Pancreas (tissue), 10 donors: ENCODE measurements at regions not wholly inside any gene's neighbourhood (a gene's known extent, or its start where the extent isn't known, plus 50 kb on each side); places are given as distances from the start of the nearest gene placed in this dataset.

ENCODE experiments used
- ATAC-seq, 4 donors: fragments of 200-7000 bp; cut with Tn5 transposase; one replicate each; pipeline versions ENCODE4 v1.8.0 to v1.9.1; 2020; ENCODE audit warnings: mild to moderate bottlenecking in 4 of 4, moderate library complexity in 4 of 4
- DNase-seq, 6 donors: peaks; one replicate each; pipeline ENCODE4 v3.0.0-alpha.2; 2020
- FAIRE-seq: peaks from 2 replicates; lab custom pipeline; 2012; peaks lifted over from hg19 to GRCh38; lab: Jason Lieb, UNC
- H3K27ac ChIP-seq, 4 donors: fragments of 200-600 bp; sonication (generic); 1 replicate in 3 of 4; 2 replicates in 1 of 4; pipeline versions ENCODE4 v1.5.0 to v1.8.0; 2020
- H3K27me3 ChIP-seq, 4 donors: fragments of 200-600 bp; one replicate each; pipeline ENCODE4 v1.8.0; 2021
- H3K36me3 ChIP-seq, 3 donors: fragments of 200-600 bp; sonication (generic) in 1 of 3; one replicate each; pipeline versions ENCODE4 v1.5.0 to v1.8.0; 2020 to 2021
- H3K4me1 ChIP-seq, 3 donors: fragments of 200-600 bp; one replicate each; pipeline ENCODE4 v1.8.0; 2021
- H3K4me3 ChIP-seq, 4 donors: fragments of 200-600 bp; sonication (generic) in 2 of 4; one replicate each; pipeline versions ENCODE4 v1.5.0 to v1.8.0; 2020 to 2021
- H3K9me3 ChIP-seq, 4 donors: fragments of 200-600 bp; one replicate each; pipeline ENCODE4 v1.8.0; 2021
- WGBS, 2 donors: extraction: QIAGEN DNeasy Blood & Tissue Kit; methylation state at CpG; one replicate each; pipeline ENCODE4 v1.1.7; 2013; 5-methylcytosine and 5-hydroxymethylcytosine counted together
- intact Hi-C, 3 donors: fragments of 100-400 bp; cut with DNase I; formaldehyde crosslinking; loops; one replicate each; pipeline versions ENCODE4 v1.11.1 to v1.14.2; 2022
- TF ChIP-seq, protein P1 (sequence below), 4 donors: fragments of 200-600 bp; sonication (generic) in 3 of 4; IDR thresholded peaks; one replicate each; pipeline versions ENCODE4 v1.5.0 to v1.8.0; 2021; ENCODE audit warnings: antibody characterized with exemption in 4 of 4
- donor health status: healthy with polysubstance abuse.
- donor health status: DM: no; HTN: no; CAD: no; lungs with moderate emphysema.
- donor health status: DM: no; HTN: no; CAD: no.
- donor health status: control.
- donor health status: control.
- donor health status: Bipolar disorder and iron deficiency.
- donor health status: DM: yes; HTN: yes; CAD: no.
- donor health status: DM: no; HTN: no; CAD: no.
- donor health status: DM: no; HTN: no; CAD: no.
- donor health status: DM: yes; HTN: yes; CAD: no.

DNA sequence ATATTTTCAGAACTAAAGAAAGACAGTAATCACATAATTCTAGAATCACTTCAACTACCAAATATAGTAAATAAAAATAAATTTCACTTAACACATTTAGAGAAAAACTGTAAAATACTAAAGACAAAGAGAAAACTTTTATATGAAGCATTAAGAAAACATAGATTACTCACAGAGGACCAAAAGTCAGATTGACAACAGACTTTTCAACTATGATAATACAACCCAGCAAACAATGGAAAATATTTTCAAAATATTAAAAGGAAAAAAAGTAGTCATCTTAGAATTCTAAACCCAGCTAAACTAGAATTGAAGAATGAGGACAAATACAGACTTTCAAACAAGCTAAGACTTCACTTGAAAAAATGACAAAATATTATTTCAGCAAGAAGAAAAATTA is 164.8 kb upstream of the ARID1B start:
- Histone ChIP-seq H3K27me3 (no peaks in the 10 kb centered on the region), H3K27ac (no peak overlapping the region), H3K9me3 (no peaks in the 10 kb centered on the region), H3K4me3 (no peak overlapping the region), H3K36me3 (no peaks in the 10 kb centered on the region), H3K4me1 (no peaks in the 10 kb centered on the region)
- intact Hi-C loops = no loop called here
- ATAC-seq = no peak
- TF ChIP-seq, protein P1, sequence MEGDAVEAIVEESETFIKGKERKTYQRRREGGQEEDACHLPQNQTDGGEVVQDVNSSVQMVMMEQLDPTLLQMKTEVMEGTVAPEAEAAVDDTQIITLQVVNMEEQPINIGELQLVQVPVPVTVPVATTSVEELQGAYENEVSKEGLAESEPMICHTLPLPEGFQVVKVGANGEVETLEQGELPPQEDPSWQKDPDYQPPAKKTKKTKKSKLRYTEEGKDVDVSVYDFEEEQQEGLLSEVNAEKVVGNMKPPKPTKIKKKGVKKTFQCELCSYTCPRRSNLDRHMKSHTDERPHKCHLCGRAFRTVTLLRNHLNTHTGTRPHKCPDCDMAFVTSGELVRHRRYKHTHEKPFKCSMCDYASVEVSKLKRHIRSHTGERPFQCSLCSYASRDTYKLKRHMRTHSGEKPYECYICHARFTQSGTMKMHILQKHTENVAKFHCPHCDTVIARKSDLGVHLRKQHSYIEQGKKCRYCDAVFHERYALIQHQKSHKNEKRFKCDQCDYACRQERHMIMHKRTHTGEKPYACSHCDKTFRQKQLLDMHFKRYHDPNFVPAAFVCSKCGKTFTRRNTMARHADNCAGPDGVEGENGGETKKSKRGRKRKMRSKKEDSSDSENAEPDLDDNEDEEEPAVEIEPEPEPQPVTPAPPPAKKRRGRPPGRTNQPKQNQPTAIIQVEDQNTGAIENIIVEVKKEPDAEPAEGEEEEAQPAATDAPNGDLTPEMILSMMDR (IDR thresholded peaks at IDR 0.05) = no peak
- DNase-seq = no peak
- FAIRE-seq = no peak

DNA sequence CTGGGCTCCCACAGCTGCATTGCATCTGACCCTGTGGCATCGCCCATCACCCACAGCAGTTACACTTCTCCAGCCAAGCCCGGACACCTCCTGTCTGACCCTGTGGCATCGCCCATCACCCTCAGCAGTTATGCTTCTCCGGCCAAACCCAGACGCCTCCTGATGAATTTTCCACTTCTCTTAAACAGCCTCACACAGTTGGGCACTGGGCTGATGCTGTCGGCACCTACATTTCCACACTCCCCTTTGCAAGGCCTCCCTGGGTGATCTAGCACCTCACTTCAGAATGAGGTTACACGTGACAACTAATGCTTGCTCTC is 175.2 kb upstream of the ARID1B start:
- Histone ChIP-seq H3K36me3 (no peaks in the 10 kb centered on the region), H3K9me3 (no peaks in the 10 kb centered on the region), H3K27ac (no peak overlapping the region), H3K27me3 (no peaks in the 10 kb centered on the region), H3K4me3 (no peak overlapping the region), H3K4me1 (no peaks in the 10 kb centered on the region)
- TF ChIP-seq, protein P1 (IDR thresholded peaks at IDR 0.05) = no peak
- FAIRE-seq (no peak), DNase-seq (no peak), ATAC-seq (no peak)
- 90 to 92% methylated on average over 7 of the region's 7 CpGs for WGBS, 2 donors
- intact Hi-C loops = no loop called here

DNA sequence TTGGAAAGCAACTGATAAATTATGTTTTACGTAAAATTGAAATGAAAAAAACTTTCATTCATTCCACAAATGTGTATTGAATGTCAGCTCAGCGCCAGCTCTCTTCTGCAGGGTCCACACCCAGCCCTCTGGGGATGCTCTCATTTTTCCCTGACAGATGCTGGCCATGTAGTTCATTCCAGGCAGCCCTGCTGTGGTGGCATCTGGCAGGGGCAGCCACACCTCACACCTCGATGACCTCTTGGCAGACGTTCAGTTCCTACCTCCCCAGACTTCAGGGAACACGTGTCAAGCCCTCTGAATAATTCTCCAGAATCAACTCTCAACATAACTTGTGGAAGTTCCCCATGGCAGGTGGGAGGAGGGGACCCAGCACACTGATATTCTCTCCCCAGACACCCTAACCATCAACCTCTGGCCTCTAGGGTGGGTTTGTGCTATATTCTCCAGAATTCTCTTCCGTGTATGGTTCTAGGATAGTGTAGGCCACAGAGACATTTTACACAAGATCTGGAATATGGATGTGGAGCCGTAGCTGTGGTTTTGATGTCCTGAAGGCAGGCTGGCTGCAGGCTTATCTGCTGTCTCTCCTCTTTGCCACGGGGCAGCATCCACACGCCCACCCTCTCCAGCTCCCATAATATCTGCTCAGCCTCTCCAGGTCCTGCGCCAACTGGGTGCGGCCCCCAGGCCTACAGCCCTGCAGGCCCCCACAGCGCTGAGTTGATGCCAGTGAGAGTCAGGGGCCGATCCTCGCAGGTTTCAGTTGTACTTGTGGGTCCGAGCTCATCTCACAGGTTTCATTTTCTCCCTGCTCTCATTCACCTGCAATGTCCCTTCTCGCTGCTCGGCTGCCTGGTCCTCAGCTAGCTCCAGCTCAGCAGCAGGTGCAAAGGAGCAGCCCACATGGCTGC is 175.8 kb upstream of the ARID1B start:
- TF ChIP-seq, protein P1 (IDR thresholded peaks at IDR 0.05) = no peak
- ATAC-seq = no peak
- no peaks in the 10 kb centered on the region for H3K9me3 ChIP-seq
- no peak for FAIRE-seq
- no peak for DNase-seq
- intact Hi-C loops = no loop called here
- H3K4me1 ChIP-seq = no peaks in the 10 kb centered on the region
- no peak overlapping the region for H3K4me3 ChIP-seq
- 80 to 83% methylated on average over 17 of the region's 17 CpGs for WGBS, 2 donors
- H3K27ac ChIP-seq = no peak overlapping the region
- no peaks in the 10 kb centered on the region for H3K27me3 ChIP-seq
- no peaks in the 10 kb centered on the region for H3K36me3 ChIP-seq

DNA sequence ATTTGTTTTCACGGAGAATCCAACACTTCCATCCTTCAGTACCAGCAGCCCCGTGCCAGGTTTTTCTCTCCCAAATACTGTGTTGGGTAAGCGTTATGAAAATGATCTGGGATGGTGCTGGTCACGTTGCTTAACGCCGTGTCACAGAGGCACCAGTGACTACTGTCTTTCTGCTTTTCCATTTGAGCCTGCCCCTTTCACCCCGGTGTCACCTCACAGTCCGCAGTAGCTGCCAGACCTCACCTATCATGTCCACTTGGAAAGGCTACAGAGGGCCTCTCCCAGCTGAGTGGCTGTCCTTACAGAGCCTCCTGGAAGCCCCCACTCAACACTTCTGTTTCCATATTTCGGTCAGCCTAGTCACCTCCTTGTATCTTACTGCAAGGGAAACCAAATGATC is 176.5 kb upstream of the ARID1B start:
- WGBS, 2 donors = 83 to 87% methylated on average over 9 of the region's 9 CpGs
- Histone ChIP-seq H3K27ac (no peak overlapping the region), H3K4me1 (no peaks in the 10 kb centered on the region), H3K36me3 (no peaks in the 10 kb centered on the region), H3K4me3 (no peak overlapping the region), H3K9me3 (no peaks in the 10 kb centered on the region), H3K27me3 (no peaks in the 10 kb centered on the region)
- ATAC-seq = no peak
- DNase-seq = no peak
- intact Hi-C loops = no loop called here
- FAIRE-seq = no peak
- TF ChIP-seq, protein P1 (IDR thresholded peaks at IDR 0.05) = no peak

DNA sequence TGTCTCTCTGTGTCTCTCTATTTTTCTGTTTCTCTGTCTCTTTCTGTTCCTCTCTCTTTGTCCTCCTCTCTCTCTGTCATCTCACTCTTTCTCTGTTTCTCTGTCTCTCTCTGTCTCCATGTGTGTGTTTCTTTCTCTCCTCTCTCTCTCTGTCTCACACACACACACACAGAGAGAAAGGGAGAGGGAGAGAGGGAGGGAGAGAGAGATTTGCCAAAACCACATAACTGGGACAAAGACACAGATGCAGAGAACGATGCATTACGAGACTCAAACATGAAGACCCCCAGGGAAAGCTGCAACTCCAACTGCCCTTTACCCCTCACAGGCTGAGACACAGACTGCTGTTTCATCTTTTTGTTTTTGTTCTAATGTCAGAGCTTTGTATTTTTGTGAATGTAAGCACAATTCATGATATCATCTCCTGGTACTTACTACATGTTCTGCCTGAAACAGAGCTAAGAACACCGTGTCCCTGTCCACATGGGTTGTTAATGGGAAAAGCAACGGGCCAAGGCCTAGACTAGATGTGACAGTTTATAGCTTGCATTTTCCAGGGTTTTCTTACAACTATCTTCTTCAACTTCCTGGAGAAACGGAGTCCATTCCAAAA is 177.1 kb upstream of the ARID1B start:
- DNase-seq (no peak), FAIRE-seq (no peak), ATAC-seq (peak in 1 of 4 donors; percentile 79)
- Histone ChIP-seq H3K27ac (no peak overlapping the region), H3K27me3 (no peaks in the 10 kb centered on the region), H3K4me1 (no peaks in the 10 kb centered on the region), H3K9me3 (no peaks in the 10 kb centered on the region), H3K4me3 (no peak overlapping the region), H3K36me3 (no peaks in the 10 kb centered on the region)
- intact Hi-C loops = no loop called here
- WGBS, 2 donors = 69 to 74% methylated on average over 5 of the region's 5 CpGs
- TF ChIP-seq, protein P1 (IDR thresholded peaks at IDR 0.05) = no peak
